Karpas-422 (cell line): ENCODE measurements at regions not wholly inside any gene's neighbourhood (a gene's known extent, or its start where the extent isn't known, plus 50 kb on each side); places are given as distances from the start of the nearest gene placed in this dataset.

ENCODE experiments used
- DNase-seq: peaks from one replicate; pipeline ENCODE4 v3.0.0-alpha.2; 2015
- H2AFZ ChIP-seq: fragments of 200-600 bp; sonication (generic); 2 replicates; pipeline ENCODE4 v1.6.1; 2014; ENCODE audit warnings: antibody characterized with exemption, low read length, mixed read lengths
- H3K27ac ChIP-seq: fragments of 200-600 bp; sonication (generic); 2 replicates; pipeline ENCODE4 v1.5.1; 2014; ENCODE audit warnings: mild to moderate bottlenecking, low read length, moderate library complexity
- H3K27me3 ChIP-seq: fragments of 200-600 bp; sonication (generic); 2 replicates; pipeline ENCODE4 v1.6.1; 2014; ENCODE audit warnings: low read length, mixed read lengths
- H3K36me3 ChIP-seq: fragments of 200-600 bp; sonication (generic); 2 replicates; pipeline ENCODE4 v1.6.1; 2014; ENCODE audit warnings: low read length, mixed read lengths; ENCODE audit not compliant: insufficient read depth
- H3K4me1 ChIP-seq: fragments of 200-600 bp; sonication (generic); 2 replicates; pipeline ENCODE4 v1.6.1; 2014; ENCODE audit warnings: mild to moderate bottlenecking, low read length, mixed read lengths
- H3K4me2 ChIP-seq: fragments of 200-600 bp; sonication (generic); 2 replicates; pipeline ENCODE4 v1.6.1; 2014; ENCODE audit warnings: low read length, low read depth, mild to moderate bottlenecking; ENCODE audit not compliant: poor library complexity, severe bottlenecking
- H3K4me3 ChIP-seq: fragments of 200-600 bp; sonication (generic); 2 replicates; pipeline ENCODE4 v1.5.1; 2014; ENCODE audit warnings: mild to moderate bottlenecking, antibody characterized with exemption, low read length, mixed read lengths
- H3K79me2 ChIP-seq: fragments of 200-600 bp; sonication (generic); 2 replicates; pipeline ENCODE4 v1.6.1; 2014; ENCODE audit warnings: mild to moderate bottlenecking, low read length, mixed read lengths
- H3K9ac ChIP-seq: fragments of 200-600 bp; sonication (generic); 2 replicates; pipeline ENCODE4 v1.6.0; 2014; ENCODE audit warnings: low read length
- H3K9me2 ChIP-seq: fragments of 200-600 bp; sonication (generic), shearing (Covaris generic); replicated peaks from 2 replicates; pipeline ENCODE4 v1.6.0; 2014; ENCODE audit warnings: mild to moderate bottlenecking, low read length, moderate library complexity; ENCODE audit not compliant: insufficient read depth
- H3K9me3 ChIP-seq: fragments of 300-700, 200-600 bp; sonication (generic); 2 replicates; pipeline ENCODE4 v1.6.1; 2014; ENCODE audit warnings: low read length, mixed read lengths
- H4K20me1 ChIP-seq: fragments of 200-600 bp; sonication (generic); 2 replicates; pipeline ENCODE4 v1.6.1; 2014; ENCODE audit warnings: mild to moderate bottlenecking, antibody characterized with exemption, low read length, low read depth; ENCODE audit not compliant: insufficient read depth

DNA sequence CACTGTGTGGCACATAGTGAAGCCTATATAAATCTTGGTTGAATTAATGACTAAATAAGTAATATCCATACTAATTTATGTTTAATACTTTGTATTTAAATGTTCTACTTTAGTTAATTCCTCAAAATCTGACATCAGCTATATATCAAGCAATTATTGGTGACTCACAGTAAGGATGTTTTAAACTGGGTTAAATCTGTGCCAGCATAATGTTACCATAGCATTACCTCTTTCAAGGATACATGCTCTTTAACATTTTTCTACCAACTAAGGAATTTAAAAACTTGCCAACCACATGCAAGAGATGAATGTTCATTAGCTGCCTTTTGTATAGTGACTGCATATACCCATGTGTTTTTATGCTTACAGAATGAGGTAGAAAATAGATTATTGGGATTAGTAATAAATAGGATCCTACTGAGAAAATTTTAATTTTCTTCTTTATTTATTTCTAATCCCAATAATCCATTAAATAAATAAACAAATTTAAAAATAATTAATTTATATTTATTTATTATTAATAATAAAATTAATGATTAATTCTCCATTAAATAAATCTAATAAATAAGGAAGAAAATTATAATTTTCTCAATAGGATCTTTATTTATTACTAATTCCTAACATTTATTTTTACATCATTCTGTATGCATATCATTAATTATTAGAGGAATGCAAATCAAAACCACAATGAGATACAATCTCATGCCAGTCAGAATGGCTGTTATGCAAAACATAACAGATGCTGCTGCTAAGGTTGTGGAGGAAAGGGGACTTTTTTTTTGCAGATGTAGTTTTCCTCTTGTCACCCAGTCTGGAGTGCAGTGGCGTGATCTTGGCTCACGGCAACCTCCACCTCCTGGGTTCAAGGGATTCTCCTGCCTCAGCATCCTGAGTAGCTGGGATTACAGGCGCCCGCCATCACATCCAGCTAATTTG is 410.7 kb upstream of the DSEL start:
- H3K9me3 ChIP-seq, result peaks cover 59% of the 10 kb centered on the region
- no peaks in the 10 kb centered on the region for H3K27me3 ChIP-seq
- H3K4me3 ChIP-seq, result no peak overlapping the region
- H3K36me3 ChIP-seq, result no peaks in the 10 kb centered on the region
- H3K4me2 ChIP-seq, result no peak overlapping the region
- DNase-seq, result no peak
- H3K9ac ChIP-seq, result no peak overlapping the region
- no peaks in the 10 kb centered on the region for H4K20me1 ChIP-seq
- no peaks in the 10 kb centered on the region for H3K4me1 ChIP-seq
- H3K79me2 ChIP-seq, result no peaks in the 10 kb centered on the region
- H3K9me2 ChIP-seq, result no peaks in the 10 kb centered on the region
- no peak overlapping the region for H2AFZ ChIP-seq
- H3K27ac ChIP-seq, result no peak overlapping the region

GRCh38 chr18:67924656-67925055 is 408.1 kb upstream of the DSEL start:
- Histone ChIP-seq H3K27me3 (no peaks in the 10 kb centered on the region), H4K20me1 (no peaks in the 10 kb centered on the region), H3K36me3 (no peaks in the 10 kb centered on the region), H3K27ac (no peak overlapping the region), H3K9me2 (no peaks in the 10 kb centered on the region), H3K4me2 (no peak overlapping the region), H3K79me2 (no peaks in the 10 kb centered on the region), H2AFZ (no peak overlapping the region), H3K9me3 (peaks cover 62% of the 10 kb centered on the region), H3K4me1 (no peaks in the 10 kb centered on the region), H3K4me3 (no peak overlapping the region), H3K9ac (no peak overlapping the region)
- no peak for DNase-seq

DNA sequence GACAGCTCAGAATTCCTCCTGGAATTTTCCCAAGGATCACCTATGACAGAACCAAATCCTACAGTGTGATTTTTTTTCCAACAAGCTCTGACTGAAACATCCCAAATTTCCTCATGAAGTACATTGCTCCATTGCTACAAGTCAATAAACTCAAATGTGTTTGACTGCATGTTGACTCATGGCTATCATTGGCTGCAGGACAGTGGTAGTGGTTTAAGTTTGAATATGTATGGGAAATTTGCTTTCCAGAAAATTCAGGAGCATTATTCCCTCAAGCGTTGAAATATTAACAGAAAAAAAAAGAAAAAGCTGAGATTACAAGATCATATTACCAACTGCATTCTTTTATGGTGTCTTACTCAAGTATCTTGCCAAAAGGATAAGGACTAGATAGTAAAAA is 402.8 kb upstream of the DSEL start:
- no peak overlapping the region for H3K4me3 ChIP-seq
- no peak overlapping the region for H2AFZ ChIP-seq
- H3K9me3 ChIP-seq, result peaks cover 39% of the 10 kb centered on the region
- H4K20me1 ChIP-seq, result no peaks in the 10 kb centered on the region
- no peaks in the 10 kb centered on the region for H3K27me3 ChIP-seq
- H3K36me3 ChIP-seq, result no peaks in the 10 kb centered on the region
- H3K4me1 ChIP-seq, result no peaks in the 10 kb centered on the region
- H3K9ac ChIP-seq, result no peak overlapping the region
- H3K9me2 ChIP-seq, result no peaks in the 10 kb centered on the region
- H3K27ac ChIP-seq, result no peak overlapping the region
- no peaks in the 10 kb centered on the region for H3K79me2 ChIP-seq
- no peak for DNase-seq
- H3K4me2 ChIP-seq, result no peak overlapping the region

DNA sequence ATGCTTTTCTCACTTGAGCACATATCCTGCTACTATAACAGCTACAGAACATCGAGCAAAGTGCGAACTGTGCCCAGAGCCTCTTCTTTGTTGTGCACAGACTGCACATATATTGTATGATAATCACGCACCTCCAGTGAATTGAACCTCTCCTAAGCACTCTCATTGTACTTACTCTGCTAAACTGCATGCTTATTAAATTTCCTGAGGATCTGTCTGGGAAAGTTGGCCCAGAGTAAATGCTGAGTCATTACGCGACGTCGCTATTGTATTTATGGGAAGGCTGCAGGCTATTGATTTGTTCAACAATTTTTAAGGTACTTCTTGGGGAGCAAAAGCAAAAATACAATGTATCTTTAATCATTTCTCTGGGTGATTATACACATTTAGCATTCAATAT is 399.6 kb upstream of the DSEL start:
- H3K9me3 ChIP-seq, result peaks cover 31% of the 10 kb centered on the region
- H3K27ac ChIP-seq, result no peak overlapping the region
- no peak overlapping the region for H3K9ac ChIP-seq
- H2AFZ ChIP-seq, result no peak overlapping the region
- no peak overlapping the region for H3K4me3 ChIP-seq
- DNase-seq, result no peak
- H3K36me3 ChIP-seq, result no peaks in the 10 kb centered on the region
- H3K9me2 ChIP-seq, result no peaks in the 10 kb centered on the region
- no peaks in the 10 kb centered on the region for H3K27me3 ChIP-seq
- H3K79me2 ChIP-seq, result no peaks in the 10 kb centered on the region
- H3K4me1 ChIP-seq, result no peaks in the 10 kb centered on the region
- H3K4me2 ChIP-seq, result no peak overlapping the region
- H4K20me1 ChIP-seq, result no peaks in the 10 kb centered on the region

GRCh38 chr18:67913040-67913439 is 396.5 kb upstream of the DSEL start:
- Histone ChIP-seq H3K27ac (no peak overlapping the region), H3K9ac (no peak overlapping the region), H3K36me3 (no peaks in the 10 kb centered on the region), H3K79me2 (no peaks in the 10 kb centered on the region), H3K4me1 (no peaks in the 10 kb centered on the region), H4K20me1 (no peaks in the 10 kb centered on the region), H3K27me3 (no peaks in the 10 kb centered on the region), H2AFZ (no peak overlapping the region), H3K9me2 (no peaks in the 10 kb centered on the region), H3K9me3 (peaks cover 20% of the 10 kb centered on the region), H3K4me2 (no peak overlapping the region), H3K4me3 (no peak overlapping the region)
- no peak for DNase-seq

GRCh38 chr18:67901573-67901972 is 385.1 kb upstream of the DSEL start:
- H4K20me1 ChIP-seq, result no peaks in the 10 kb centered on the region
- peaks cover 27% of the 10 kb centered on the region for H3K9me3 ChIP-seq
- no peak for DNase-seq
- no peaks in the 10 kb centered on the region for H3K4me1 ChIP-seq
- no peaks in the 10 kb centered on the region for H3K27me3 ChIP-seq
- no peaks in the 10 kb centered on the region for H3K36me3 ChIP-seq
- no peak overlapping the region for H2AFZ ChIP-seq
- no peak overlapping the region for H3K4me2 ChIP-seq
- no peaks in the 10 kb centered on the region for H3K9me2 ChIP-seq
- H3K9ac ChIP-seq, result no peak overlapping the region
- no peak overlapping the region for H3K27ac ChIP-seq
- no peak overlapping the region for H3K4me3 ChIP-seq
- H3K79me2 ChIP-seq, result no peaks in the 10 kb centered on the region

GRCh38 chr18:67896451-67896850 is 379.9 kb upstream of the DSEL start:
- no peak overlapping the region for H2AFZ ChIP-seq
- no peak for DNase-seq

GRCh38 chr18:67893916-67894315 is 377.4 kb upstream of the DSEL start:
- H3K4me1 ChIP-seq, result no peaks in the 10 kb centered on the region
- no peaks in the 10 kb centered on the region for H3K27me3 ChIP-seq
- no peak for DNase-seq
- H3K9ac ChIP-seq, result no peak overlapping the region
- no peaks in the 10 kb centered on the region for H4K20me1 ChIP-seq
- H3K4me2 ChIP-seq, result no peak overlapping the region
- no peaks in the 10 kb centered on the region for H3K36me3 ChIP-seq
- 0 out of 2 replicates have a peak, but pooled peaks cover 4% of the 10 kb centered on the region for H3K9me2 ChIP-seq
- peaks cover 21% of the 10 kb centered on the region for H3K9me3 ChIP-seq
- no peaks in the 10 kb centered on the region for H3K79me2 ChIP-seq
- H3K27ac ChIP-seq, result no peak overlapping the region
- H3K4me3 ChIP-seq, result no peak overlapping the region
- no peak overlapping the region for H2AFZ ChIP-seq

More at GRCh38 chr18:67896451-67896850, 379.9 kb upstream of the DSEL start:
- H3K9ac ChIP-seq, result no peak overlapping the region
- 0 out of 2 replicates have a peak, but pooled peaks cover 2% of the 10 kb centered on the region for H3K9me2 ChIP-seq
- H4K20me1 ChIP-seq, result no peaks in the 10 kb centered on the region
- no peaks in the 10 kb centered on the region for H3K36me3 ChIP-seq
- no peaks in the 10 kb centered on the region for H3K79me2 ChIP-seq
- no peaks in the 10 kb centered on the region for H3K4me1 ChIP-seq
- H3K4me2 ChIP-seq, result no peak overlapping the region
- no peak overlapping the region for H3K27ac ChIP-seq
- H3K9me3 ChIP-seq, result peaks cover 16% of the 10 kb centered on the region
- no peaks in the 10 kb centered on the region for H3K27me3 ChIP-seq
- no peak overlapping the region for H3K4me3 ChIP-seq
